ENCODE measurements at regions not wholly inside any gene's neighbourhood (a gene's known extent, or its start where the extent isn't known, plus 50 kb on each side); places are given as distances from the start of the nearest gene placed in this dataset.

DNA sequence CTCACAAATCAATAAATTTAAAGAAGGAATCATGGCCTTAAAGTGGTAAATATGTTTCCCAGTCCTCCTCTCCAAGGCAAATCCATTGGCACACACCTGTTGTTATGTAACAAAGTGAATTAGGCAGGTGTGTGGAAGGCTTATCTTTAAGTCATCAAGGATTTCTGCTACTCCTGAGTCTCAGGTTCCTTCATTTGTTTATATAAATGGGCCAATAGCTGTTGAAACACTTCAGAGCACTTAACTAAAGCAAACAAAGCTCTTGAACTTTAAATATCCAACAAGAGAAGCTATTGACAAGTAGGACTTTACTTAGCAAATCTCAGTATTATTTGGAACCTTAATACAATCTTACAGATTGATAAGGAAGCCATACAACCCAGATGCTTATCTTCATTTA is 99.3 kb upstream of the ESRRG start:
- H3K27ac ChIP-seq: no peak overlapping the region
- no peaks in the 10 kb centered on the region for H3K36me3 ChIP-seq
- H3K4me3 ChIP-seq: no peak overlapping the region
- no peaks in the 10 kb centered on the region for H3K27me3 ChIP-seq (replicated peaks)
- no peak for DNase-seq (ENCODE audit: low read depth in 1 of 2, low spot score in 2 of 2)
- H3K4me1 ChIP-seq (replicated peaks): no peaks in the 10 kb centered on the region
- H3K9me3 ChIP-seq (replicated peaks): no peaks in the 10 kb centered on the region

DNA sequence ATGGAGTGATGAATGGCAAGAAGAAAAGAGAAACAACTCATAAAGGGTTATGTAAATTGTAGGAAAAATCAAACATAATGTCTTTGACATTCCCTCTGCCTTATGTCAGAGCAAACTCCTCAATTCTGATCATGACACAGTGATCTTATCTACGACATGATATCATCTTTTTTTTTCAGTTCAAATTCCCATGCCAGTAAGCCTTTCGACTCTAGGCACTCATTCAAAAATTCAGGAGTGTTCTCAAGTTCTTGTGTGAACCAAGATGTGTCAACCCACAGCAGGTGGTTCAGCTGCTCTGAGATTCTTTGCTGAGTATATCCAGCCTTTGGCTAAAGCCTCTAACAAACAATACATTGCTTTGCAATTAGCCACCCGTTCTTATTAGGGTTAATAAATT is 97.1 kb upstream of the ESRRG start:
- Histone ChIP-seq H3K27ac (no peak overlapping the region), H3K4me1 (replicated peaks) (no peaks in the 10 kb centered on the region), H3K9me3 (replicated peaks) (no peaks in the 10 kb centered on the region), H3K27me3 (replicated peaks) (no peaks in the 10 kb centered on the region), H3K4me3 (no peak overlapping the region), H3K36me3 (no peaks in the 10 kb centered on the region)
- DNase-seq (ENCODE audit: low read depth in 1 of 2, low spot score in 2 of 2): no peak

DNA sequence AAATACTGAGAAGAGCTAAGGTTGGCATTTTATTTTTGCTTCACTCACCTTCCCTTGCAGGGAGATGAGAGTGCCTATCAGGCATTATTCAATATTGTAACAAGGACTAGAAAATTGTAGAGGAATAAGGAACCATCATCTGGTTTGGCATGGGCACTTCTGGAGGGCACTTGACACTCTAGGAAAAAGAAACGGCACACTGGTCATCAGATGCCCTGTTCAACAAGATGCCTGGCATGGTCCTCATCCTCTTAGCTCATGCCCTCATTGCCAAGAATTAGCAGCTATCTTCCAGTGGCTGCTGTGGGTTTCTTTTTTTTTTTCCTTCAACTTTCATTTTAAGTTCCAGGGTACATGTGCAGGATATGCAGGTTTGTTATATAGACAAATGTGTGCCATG is 95.1 kb upstream of the ESRRG start:
- no peak for DNase-seq (ENCODE audit: low read depth in 1 of 2, low spot score in 2 of 2)
- Histone ChIP-seq H3K9me3 (replicated peaks) (no peaks in the 10 kb centered on the region), H3K4me1 (replicated peaks) (no peaks in the 10 kb centered on the region), H3K27me3 (replicated peaks) (no peaks in the 10 kb centered on the region), H3K4me3 (no peak overlapping the region), H3K36me3 (no peaks in the 10 kb centered on the region), H3K27ac (no peak overlapping the region)

DNA sequence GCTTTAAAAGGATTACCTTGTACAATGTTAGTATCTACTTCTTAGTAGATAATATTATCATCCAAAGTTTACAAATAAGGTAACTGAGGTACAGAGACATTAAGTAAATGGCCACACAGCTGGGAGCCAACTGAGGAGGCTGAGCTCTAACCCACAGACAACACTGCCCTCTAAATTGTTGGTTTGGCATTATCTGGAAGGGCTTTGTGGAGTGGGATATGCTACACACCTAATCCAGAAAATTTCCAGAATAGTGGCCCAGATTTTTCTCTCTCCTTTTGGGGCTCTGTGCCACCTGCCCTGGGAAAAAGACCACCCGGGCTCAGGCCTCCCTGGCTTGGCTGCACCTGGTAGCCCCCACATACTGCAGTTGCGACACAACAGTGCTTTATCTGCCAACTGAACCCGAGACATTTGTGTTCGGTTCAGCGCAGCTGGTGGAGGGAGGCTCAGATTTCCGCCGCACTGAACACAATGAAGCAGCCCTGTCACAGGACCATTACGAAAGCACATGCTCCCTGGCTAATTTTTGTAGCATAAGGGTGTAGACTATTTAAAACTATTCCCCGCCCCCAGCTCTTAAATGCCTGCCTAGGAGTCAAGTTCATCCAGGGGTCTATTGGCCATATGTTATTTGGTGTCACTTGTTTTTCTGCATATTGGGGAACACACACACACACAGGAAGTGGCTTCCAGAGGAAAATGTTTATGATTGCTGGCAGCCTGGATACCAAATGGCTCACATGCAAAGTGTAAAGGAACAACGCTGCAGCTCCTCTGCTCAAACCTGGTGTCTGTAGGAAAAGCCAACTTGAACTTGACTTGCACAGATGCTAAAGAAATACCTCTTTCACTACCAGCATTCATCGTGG is 92.3 kb upstream of the ESRRG start:
- no peaks in the 10 kb centered on the region for H3K4me1 ChIP-seq (replicated peaks)
- H3K36me3 ChIP-seq: no peaks in the 10 kb centered on the region
- no peak overlapping the region for H3K27ac ChIP-seq
- H3K27me3 ChIP-seq (replicated peaks): no peaks in the 10 kb centered on the region
- H3K9me3 ChIP-seq (replicated peaks): no peaks in the 10 kb centered on the region
- DNase-seq (ENCODE audit: low read depth in 1 of 2, low spot score in 2 of 2): no peak
- no peak overlapping the region for H3K4me3 ChIP-seq

DNA sequence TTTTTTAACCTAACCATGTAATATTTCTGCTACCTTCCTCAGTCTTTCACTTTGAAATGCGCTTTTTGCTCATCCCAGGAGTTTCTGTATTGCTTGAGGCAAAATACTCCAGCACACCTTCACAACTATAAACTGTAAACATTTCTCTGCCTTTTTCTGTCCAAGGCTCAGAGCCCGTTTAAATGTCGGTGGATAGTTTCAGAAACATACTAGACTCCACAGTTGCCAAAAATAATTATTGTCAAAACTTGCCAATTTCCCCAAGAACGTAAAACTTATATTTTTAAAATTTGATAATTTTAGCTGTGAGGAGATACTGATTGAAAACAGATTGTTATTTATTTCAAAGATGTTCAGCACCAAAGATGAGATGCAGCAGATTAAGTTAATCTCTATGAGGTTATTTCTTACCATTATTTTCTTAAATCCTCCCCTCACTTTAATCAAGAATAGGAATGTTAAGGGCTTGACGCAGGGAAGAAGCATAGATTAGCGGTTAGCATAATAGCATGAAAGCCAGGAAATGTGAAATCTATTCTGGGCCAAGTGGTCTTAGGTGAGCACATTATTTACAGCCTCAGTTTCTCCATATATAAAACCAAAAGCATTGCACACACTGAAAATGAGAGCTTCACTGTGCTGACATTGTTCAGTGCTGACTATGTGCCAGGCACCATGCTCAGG is 91.5 kb upstream of the ESRRG start:
- Histone ChIP-seq H3K27ac (no peak overlapping the region), H3K4me3 (no peak overlapping the region), H3K9me3 (replicated peaks) (no peaks in the 10 kb centered on the region), H3K36me3 (no peaks in the 10 kb centered on the region), H3K27me3 (replicated peaks) (no peaks in the 10 kb centered on the region), H3K4me1 (replicated peaks) (no peaks in the 10 kb centered on the region)
- no peak for DNase-seq (ENCODE audit: low read depth in 1 of 2, low spot score in 2 of 2)

DNA sequence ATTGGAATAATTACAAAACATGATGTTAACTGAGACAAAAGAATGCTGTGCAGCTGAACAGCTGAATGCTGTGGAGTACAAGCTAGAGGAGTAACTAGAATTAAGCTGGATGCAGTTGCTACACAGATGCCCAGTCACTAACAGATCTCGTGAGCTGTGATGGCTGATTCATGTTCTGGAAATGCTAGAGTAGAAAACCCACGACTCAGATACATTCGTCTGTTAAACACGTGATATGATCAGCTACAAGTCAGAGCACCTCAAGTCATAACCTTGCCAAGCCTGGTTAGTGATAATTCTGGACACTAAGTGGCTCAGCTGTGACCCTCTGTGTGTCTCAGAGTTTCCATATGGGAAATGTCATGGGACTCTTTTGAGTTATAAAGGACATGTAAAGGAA is 89.7 kb upstream of the ESRRG start:
- Histone ChIP-seq H3K9me3 (replicated peaks) (no peaks in the 10 kb centered on the region), H3K4me3 (no peak overlapping the region), H3K27me3 (replicated peaks) (no peaks in the 10 kb centered on the region), H3K36me3 (no peaks in the 10 kb centered on the region), H3K4me1 (replicated peaks) (no peaks in the 10 kb centered on the region), H3K27ac (no peak overlapping the region)
- no peak for DNase-seq (ENCODE audit: low read depth in 1 of 2, low spot score in 2 of 2)

DNA sequence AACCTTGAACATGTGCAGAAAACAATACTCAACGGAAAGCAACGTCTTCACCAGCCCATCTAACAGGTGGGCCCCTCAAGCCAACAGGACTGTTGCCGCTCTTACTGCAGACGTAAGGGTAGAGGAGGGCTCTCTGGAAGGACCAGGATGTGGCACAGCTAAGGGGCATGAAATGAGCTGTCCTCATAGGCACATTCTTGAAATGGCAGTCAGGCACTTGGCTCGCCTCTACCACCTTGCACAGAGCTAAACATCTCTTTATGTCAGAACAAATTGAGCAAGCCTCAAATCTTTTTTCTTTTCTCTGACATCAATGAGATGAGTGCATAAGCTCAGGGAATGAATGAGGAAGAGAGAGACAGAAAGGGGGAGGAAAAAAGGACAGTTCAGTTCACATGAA is 86.4 kb upstream of the ESRRG start:
- no peak for DNase-seq (ENCODE audit: low read depth in 1 of 2, low spot score in 2 of 2)
- no peaks in the 10 kb centered on the region for H3K4me1 ChIP-seq (replicated peaks)
- no peak overlapping the region for H3K4me3 ChIP-seq

DNA sequence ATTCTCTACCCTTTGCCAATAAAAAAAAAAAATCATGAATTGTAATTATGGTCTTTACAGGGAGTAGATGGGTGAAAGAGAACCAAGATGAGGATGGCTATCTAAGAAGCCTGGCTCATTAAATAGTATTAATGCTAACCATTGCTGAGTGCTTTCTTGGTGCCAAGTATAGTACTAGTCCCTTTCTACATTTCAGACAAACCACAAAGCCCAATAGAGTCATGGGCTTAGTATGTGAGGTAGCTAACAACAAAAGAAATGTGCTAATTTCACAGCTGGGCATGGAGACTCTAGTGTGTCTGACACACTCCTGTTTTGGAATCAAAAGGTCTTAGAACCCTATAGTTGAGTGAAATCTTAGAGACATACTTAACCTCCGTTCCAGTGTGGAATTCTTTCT is 84.5 kb upstream of the ESRRG start:
- Histone ChIP-seq H3K36me3 (no peaks in the 10 kb centered on the region), H3K27me3 (replicated peaks) (no peaks in the 10 kb centered on the region), H3K9me3 (replicated peaks) (no peaks in the 10 kb centered on the region), H3K4me3 (no peak overlapping the region), H3K4me1 (replicated peaks) (no peaks in the 10 kb centered on the region), H3K27ac (no peak overlapping the region)
- no peak for DNase-seq (ENCODE audit: low read depth in 1 of 2, low spot score in 2 of 2)

More for the DNA sequence above, 86.4 kb upstream of the ESRRG start:
- Histone ChIP-seq H3K27ac (no peak overlapping the region), H3K9me3 (replicated peaks) (no peaks in the 10 kb centered on the region), H3K27me3 (replicated peaks) (no peaks in the 10 kb centered on the region), H3K36me3 (no peaks in the 10 kb centered on the region)

DNA sequence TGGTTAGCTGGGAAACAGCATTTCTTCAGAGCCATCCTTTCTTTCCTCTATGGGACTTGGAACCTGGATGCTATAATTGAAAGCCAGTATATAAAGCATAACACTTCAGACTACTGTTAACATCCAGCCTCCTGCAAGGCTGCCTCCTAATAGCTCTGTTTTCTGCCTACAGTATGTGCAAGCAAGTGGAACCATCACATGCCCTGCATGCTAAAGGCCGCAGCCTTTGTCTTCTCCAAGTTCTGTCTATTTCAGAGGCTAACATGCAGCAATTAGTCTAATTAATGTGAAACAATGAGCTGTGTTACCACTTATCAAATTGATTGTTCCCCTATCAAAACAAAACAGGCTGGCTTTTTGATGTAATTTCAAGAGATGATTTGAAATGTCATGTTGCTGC is 82.7 kb upstream of the ESRRG start:
- H3K27ac ChIP-seq: no peak overlapping the region
- no peaks in the 10 kb centered on the region for H3K4me1 ChIP-seq (replicated peaks)
- DNase-seq (ENCODE audit: low read depth in 1 of 2, low spot score in 2 of 2): no peak
- no peak overlapping the region for H3K4me3 ChIP-seq
- no peaks in the 10 kb centered on the region for H3K27me3 ChIP-seq (replicated peaks)
- no peaks in the 10 kb centered on the region for H3K9me3 ChIP-seq (replicated peaks)
- no peaks in the 10 kb centered on the region for H3K36me3 ChIP-seq

DNA sequence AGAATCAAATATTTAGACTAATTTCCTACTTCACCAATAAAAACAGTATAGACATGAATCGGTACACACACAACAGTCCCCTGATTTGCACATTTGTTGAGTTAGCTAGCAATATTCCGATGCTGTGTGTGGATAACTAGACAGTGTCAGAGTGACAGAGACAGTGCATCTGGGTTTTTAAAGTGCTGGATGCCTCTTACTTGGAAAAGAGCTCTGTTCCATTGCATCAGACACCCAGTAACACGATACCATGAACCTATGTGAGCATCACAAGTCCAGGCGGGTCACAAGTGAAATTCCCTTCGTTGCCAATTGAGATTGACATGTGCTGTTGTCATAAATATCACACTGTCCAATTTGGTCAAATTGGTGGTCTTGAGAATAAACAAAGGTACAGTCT is 82.0 kb upstream of the ESRRG start:
- Histone ChIP-seq H3K4me3 (no peak overlapping the region), H3K4me1 (replicated peaks) (no peaks in the 10 kb centered on the region), H3K36me3 (no peaks in the 10 kb centered on the region), H3K9me3 (replicated peaks) (no peaks in the 10 kb centered on the region), H3K27me3 (replicated peaks) (no peaks in the 10 kb centered on the region), H3K27ac (no peak overlapping the region)
- DNase-seq (ENCODE audit: low read depth in 1 of 2, low spot score in 2 of 2): no peak

DNA sequence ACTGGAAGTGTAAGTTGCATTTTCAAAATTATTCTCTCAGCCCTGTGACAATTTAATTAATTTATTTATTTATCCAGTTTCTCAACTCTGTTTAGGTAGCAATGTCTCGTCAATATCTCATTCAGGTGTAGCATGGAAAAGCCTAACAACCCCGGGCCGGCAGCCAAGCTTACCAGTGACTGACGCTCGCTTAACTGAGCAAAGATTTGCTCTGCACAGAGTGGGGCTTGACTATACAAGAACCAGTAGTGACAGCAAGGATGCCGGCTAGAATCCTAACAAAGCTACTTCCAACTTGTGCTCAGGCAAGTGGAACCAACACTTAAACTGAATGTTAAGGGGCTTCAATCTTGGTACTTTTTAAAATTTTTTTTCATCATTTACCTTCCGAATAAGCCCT is 80.9 kb upstream of the ESRRG start:
- Histone ChIP-seq H3K27ac (no peak overlapping the region), H3K4me1 (replicated peaks) (no peaks in the 10 kb centered on the region), H3K36me3 (no peaks in the 10 kb centered on the region), H3K9me3 (replicated peaks) (no peaks in the 10 kb centered on the region), H3K27me3 (replicated peaks) (no peaks in the 10 kb centered on the region), H3K4me3 (no peak overlapping the region)
- no peak for DNase-seq (ENCODE audit: low read depth in 1 of 2, low spot score in 2 of 2)

DNA sequence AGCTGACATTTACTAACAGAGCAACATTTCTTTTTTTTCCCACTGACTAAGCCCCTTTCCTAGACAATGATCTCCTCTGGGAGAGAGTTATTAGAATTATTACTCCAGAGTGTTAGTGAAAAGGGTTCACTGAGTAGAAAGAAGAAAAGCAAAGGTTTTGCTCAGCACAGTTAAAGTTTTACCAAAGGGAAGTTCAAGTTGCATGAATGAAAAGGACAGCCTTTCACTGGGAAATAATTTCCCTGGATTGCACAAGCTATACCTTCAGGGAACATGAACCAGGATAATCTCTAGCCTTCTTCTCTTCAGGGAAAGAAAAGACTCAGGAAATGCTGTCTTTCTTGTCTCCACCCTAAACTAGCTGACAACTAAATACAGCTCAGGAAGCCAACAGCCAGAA is 71.4 kb upstream of the ESRRG start:
- no peaks in the 10 kb centered on the region for H3K4me1 ChIP-seq (replicated peaks)
- no peaks in the 10 kb centered on the region for H3K36me3 ChIP-seq
- DNase-seq (ENCODE audit: low read depth in 1 of 2, low spot score in 2 of 2): no peak
- H3K9me3 ChIP-seq (replicated peaks): no peaks in the 10 kb centered on the region
- no peak overlapping the region for H3K27ac ChIP-seq
- H3K27me3 ChIP-seq (replicated peaks): no peaks in the 10 kb centered on the region
- H3K4me3 ChIP-seq: no peak overlapping the region

DNA sequence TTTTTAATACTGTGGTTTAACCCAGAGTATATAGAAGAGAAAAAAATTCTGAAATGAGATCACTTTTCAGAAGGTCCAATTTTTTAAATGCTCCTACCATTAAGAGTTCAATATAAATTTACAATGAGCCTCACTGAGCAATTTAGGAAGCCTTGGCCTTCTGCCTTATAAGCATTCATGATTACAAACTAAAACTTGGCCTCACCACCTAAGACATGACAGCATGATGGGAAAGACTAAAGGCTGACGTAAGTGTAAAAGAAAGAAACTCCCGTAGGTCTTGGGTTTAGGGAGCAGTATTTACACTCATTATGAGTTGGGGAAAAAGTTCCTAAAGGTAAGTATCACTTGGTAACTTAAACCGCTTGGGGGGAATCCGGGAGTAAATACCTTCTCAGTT is 70.7 kb upstream of the ESRRG start:
- Histone ChIP-seq H3K36me3 (no peaks in the 10 kb centered on the region), H3K27me3 (replicated peaks) (no peaks in the 10 kb centered on the region), H3K4me3 (no peak overlapping the region), H3K9me3 (replicated peaks) (no peaks in the 10 kb centered on the region), H3K4me1 (replicated peaks) (no peaks in the 10 kb centered on the region), H3K27ac (no peak overlapping the region)
- DNase-seq (ENCODE audit: low read depth in 1 of 2, low spot score in 2 of 2): no peak

DNA sequence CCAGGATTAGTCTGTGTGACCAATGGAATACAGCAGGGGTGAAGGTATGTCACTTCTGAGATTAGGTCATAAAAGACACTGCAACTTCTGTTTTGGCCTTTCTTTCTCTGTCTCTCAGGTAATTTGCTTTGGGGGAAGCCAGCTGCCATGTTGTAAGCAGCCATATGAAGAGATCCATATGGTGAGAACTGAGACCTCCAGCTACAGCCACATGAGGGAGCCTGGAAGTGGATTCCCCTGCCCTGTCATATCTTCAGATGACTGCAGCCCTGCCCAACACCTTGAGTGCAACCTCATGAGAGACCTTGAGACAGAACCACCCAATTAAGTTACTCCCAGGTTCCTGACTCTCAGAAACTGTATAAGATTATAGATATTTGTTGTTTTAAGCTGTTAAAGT is 70.1 kb upstream of the ESRRG start:
- Histone ChIP-seq H3K27me3 (replicated peaks) (no peaks in the 10 kb centered on the region), H3K9me3 (replicated peaks) (no peaks in the 10 kb centered on the region), H3K27ac (no peak overlapping the region), H3K4me3 (no peak overlapping the region), H3K36me3 (no peaks in the 10 kb centered on the region), H3K4me1 (replicated peaks) (no peaks in the 10 kb centered on the region)
- DNase-seq (ENCODE audit: low read depth in 1 of 2, low spot score in 2 of 2): no peak

Data from SJSA1 (cell line).